Mesenteric fat pad (tissue), 1 donor: ENCODE measurements at regions not wholly inside any gene's neighbourhood (a gene's known extent, or its start where the extent isn't known, plus 50 kb on each side); places are given as distances from the start of the nearest gene placed in this dataset.

Experiments
- DNase-seq: peaks from one replicate; pipeline ENCODE4 v3.0.0-alpha.2; 2020; ENCODE audit warnings: low spot score
- donor health status: DM: yes; HTN: yes; CAD: no.

DNA sequence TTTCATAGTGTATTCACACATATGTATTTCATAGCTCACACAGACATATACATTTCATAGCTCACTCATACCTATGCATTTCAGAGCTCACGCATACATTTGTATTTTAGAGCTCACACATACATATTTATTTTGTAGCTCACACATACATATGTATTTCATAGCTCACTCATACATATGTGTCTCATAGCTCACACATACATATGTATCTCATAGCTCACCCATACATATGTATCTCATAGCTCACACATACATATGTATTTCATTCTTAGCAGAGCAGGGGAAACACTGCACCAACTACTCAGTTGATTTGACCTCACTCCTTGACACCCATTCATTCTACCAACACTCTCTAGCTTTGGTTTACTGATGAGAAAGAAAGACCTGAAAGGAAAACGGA is 713.6 kb downstream of the QKI start:
- DNase-seq: no peak

DNA sequence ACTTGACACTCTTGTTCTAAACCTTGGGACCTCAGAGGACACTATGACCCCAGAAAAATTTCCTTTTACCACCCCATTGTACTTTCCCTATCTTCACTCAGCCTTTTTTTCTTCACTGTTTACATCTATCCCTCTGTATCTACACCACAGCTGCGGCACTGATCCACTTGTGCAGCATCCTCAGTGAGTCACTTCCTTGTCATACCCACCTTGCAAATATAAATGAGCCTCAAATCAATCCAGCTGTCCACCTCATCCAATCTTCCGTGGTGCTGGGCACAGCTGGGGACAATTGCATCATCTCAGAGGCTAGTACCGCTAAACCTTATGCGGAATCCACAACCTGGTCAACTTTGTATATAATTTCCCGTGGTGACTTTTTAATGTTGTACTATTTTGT is 710.5 kb downstream of the QKI start:
- no peak for DNase-seq

DNA sequence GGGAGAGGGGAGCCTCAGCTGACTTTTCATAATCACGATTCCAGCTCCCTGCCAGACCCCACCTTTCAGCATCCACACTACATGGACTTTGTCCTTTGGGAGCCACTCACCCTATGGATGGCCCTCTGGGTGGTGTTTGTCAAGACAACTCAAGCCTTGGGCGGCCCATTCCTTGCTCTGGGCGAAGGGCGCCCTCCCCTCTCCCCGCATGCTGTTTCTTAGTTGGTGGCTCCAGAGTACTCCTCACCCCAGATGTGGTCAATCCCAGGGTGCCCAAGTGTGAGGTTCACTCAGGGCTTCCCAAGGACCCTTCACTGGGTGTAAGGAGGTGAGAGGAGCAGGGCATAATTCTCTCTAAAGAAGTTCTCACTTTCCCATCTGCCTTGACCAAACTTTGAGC is 710.0 kb downstream of the QKI start:
- no peak for DNase-seq

DNA sequence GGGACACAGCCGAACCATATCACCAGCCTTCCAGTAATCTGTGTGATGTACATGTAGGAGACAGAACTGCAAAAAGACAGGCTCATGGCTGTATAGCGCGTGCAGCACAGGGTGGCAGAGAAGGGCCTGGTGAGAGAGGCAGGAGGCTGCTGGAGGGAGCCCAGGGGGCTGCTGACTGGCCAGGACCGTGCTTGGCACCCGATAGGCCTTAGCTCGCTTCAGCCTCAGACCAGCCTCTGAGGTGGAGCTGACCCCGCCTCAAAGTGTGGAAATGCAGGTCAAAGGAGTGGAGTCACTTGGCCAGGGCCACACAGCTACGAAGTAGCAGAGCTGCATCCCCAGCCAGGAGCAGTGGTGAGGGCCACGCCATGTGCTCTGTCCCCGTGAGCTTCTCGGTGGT is 707.6 kb downstream of the QKI start:
- DNase-seq: no peak

DNA sequence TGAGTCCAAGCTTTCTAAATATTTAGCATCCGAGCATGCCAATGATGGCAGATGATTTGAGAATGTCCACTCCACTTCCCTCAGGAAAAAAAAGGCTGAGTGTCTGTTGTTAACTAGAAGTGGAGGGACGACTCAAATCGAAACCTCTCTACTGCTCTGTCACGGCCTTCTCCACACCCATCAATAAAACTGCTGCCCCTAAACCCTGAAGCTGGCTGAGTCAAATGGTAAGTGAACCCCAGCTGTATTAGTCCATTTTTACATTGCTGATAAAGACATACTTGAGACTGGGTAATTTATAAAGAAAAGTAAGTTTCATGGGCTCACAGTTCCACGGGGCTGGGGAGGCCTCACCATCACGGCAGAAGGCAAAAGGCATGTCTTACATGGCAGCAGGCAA is 707.0 kb downstream of the QKI start:
- DNase-seq: no peak

DNA sequence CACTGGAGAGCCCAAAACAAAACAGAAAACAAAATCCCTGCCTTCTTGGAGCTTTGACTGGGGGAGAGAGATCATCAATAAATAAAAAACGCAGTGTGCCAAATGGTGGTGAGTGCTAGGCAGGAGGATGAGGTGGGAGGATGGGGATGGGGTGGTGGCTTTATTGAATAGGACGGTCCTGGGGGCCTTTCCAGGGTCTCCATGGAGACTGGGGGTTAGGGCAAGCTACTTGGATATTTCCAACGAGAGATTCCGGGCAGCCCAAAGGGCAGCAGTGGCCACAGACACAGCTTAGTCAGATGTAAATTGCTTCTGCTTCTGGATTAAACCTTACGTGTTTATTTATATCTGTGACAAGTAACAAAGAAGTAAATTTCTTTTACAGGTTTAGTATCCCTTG is 700.1 kb downstream of the QKI start:
- no peak for DNase-seq

DNA sequence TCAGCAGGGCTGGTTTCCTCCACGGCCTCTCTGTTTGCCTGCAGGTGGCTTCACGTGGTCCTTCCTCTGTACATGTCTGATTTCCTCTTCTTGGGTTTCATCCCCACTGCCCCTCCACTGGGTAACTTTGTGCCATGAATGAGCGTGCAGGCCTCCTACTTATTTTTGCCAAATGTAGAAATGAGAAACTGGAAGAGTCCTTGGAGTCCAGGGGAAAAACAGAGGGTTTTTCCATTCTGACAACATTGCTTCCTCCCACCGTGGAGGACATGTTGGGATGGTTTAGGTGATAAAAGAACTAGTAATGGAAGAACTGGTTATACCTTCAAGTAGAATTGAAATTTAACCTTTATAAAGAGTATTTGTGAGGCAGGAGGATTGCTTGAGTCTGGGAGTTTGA is 699.5 kb downstream of the QKI start:
- no peak for DNase-seq

DNA sequence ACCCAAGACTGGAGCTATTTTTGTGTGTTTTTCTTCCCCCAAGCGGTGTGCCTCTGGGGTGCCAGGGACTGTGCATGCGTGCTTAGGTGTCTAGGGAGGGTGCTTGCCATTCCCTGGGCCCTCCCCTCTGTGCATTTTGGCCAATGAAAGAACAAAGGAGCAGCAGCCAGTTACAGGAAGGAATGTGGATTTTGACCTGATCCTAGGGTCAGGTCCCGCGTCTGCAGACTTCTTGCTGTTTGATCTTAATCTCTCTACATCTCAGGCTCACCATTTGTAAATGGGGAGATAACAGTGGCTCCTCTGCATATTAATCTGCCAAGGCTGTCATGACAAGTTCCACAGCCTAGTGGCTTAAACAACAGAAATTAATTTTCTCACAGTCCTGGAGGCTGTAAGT is 699.1 kb downstream of the QKI start:
- no peak for DNase-seq

DNA sequence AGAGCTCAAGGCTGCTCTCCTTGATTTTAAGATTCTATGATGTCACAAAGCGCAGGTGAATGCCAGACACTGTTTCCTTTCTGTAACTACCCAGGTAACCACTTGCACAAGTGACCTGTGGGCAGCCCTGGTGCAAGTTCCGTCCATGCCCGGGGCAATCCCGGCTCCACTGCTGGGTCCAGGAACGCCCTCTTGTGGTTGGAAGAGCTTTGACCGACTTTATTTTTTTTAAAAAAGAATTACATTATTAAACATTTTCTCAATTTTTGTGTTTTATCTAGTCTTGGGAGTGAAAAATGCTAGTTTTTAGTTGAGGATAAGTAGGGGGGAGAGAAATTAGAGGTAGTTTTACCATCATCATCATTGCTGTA is 695.2 kb downstream of the QKI start:
- no peak for DNase-seq

DNA sequence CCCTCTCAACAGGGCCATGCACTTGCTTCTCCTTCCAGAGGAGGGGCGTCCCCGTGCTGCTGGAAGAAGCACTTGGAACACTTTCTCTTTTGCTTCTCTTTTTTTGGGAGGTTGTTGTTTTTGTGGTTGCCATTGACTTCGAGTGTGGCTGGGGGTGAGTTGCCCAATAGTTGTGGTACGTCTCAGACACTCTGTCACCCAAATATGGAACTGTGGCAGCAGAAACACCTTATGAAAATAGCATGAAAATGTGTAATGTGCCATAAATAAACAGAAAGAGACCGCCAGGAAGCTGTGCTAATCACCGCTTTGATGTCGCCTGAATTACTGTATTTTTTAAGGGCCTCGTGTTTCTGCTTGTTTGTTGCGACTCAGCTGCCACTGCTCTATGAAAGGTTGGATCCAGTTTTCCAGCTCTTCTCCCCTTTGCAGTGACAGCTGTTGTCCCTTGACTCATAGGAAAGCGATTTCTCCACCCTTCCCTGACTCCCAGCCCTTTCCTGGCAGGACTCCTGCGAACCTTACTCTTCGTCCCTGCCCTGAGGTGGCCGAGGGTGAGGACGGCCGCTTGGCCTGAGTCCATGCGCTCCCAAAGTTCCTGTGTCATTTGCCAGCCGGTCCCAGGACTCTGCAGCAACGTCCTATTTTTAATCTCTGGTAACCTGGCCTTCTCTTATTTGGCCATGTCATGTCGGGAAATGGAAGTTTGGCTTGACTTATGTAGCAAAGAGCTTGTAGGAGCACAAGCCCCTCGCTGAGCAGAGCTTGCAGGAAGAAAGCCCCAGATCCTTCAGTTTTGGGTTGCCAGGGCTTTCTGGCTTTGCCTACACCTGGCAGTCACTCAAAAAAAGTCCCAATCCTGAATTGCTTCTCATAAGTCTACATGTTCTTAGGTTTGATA is 694.6 kb downstream of the QKI start:
- no peak for DNase-seq

DNA sequence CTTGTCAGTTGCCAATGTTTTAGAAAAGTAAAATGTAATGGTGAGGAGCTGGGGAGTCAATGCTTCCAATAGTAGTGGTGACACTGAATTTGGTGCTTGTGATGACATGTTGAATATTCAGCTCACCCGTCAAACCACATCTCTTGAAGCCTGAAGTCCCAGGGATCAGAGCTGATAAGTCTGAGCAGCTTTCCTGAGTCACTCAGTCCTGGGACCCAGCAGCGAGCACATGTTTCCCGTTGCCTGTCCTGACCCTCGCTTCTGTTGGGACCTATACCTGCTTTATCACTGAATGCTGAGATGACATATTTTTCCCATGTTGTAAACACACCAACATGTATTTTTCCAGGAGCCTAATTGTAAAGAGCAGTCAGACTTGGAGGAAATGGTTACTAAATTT is 693.6 kb downstream of the QKI start:
- no peak for DNase-seq

DNA sequence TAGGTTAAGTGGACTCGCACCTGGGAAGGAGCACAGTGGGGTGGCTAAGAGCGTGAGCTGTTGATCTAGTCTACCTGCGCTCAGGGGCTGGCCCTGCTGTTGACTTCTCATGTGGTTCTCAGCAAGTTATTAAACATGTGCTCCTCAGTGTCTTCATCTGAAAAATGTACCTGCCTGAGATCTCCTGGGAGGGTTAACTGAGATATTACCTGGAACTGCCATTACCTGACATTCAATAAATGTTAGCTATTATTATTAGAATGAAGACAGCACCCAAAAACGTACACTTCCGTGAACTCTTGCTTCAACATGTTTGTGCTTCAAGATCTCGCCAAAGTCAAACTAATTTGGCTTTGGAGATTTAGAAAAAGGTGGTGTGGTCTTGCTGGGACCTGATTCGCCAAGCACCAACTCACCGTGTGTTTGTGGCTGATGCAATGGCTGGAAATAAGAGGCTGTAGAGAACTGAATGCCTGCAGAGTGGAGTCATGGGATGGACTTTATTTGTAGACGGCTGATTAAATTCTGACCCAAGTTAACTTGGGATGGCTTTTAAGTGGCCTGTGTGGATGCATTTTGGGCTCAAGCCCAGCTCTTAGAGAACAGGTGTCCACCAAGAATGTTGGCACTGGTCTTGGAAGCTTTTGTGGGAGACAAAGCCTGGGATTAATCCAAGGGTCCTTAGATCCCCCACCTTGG is 692.9 kb downstream of the QKI start:
- DNase-seq: no peak

DNA sequence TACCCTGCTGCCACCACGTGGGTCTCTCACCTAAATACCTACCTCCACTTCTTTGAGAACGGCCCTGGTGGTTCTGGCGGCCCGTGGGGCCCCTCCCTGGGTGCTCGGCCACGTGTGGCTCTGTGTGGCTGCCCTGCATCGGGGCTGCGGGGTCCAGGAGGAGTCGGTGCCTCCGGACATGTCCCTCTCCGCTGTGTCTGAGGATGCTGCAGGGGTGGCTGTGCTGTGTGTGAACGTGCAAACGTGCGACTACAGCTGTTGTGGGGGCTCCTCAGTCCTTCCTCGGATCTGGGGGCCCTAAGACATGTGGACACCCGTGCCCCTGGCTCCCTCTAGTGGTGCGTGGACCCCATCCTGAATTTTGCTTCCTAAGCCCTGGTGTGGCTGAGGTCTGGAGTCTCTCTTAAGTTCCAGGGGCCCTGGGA is 691.8 kb downstream of the QKI start:
- no peak for DNase-seq

DNA sequence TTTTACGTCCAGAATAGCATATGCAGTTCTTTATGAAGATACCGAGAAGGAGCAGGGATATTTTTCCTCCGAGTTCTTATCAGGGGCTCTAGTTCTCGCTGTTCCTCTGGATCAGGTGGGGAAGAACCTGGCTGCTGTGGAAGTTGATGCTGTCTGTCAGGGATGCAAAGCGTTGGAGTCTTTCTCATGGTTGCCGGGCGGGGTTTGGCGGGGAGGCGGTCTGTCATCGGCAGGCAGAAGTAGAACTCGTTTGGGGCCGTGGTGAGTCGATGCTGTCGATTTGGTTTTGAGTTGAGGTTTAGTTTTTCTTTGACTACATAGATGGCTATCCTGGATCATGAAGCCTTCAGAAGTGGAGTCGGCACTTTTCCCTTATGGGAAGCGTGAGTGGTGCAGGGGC is 691.2 kb downstream of the QKI start:
- DNase-seq: no peak

DNA sequence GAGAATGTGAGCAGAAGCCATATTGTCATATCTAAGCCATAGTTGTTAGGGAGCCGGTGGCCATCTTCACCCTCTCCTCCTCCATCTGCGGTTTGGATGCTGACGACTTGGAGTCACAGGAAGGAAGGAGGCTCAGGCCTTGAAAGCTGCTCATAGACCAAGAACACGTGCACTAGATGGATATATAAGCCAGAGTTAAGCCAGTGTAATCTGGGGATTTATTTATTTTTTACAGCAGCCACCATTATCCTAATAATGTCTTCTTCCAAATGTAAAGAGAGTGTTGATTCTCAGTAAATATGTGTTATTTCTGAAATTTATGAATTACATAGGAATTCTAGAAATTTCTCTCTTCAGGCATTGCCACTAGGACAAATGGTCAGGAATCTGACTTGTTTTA is 689.9 kb downstream of the QKI start:
- no peak for DNase-seq

DNA sequence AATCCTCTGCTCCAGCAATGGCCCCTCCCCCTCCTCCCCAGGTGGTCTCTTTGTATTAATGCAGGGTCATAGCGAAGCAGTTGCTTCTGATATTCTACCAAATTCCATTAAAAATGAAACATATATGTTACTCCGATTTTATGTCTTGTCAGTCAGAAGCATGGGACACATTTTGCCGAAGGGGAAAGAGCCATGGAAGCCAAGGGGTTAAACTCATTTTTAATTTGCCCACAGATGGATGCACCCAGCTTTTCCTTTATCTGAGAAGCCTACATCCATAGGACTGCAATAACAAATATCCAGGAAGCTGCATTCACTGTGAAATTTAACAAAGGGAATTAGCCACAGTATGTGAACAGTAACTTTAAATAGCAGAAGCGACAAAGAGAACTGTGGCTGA is 688.2 kb downstream of the QKI start:
- no peak for DNase-seq

DNA sequence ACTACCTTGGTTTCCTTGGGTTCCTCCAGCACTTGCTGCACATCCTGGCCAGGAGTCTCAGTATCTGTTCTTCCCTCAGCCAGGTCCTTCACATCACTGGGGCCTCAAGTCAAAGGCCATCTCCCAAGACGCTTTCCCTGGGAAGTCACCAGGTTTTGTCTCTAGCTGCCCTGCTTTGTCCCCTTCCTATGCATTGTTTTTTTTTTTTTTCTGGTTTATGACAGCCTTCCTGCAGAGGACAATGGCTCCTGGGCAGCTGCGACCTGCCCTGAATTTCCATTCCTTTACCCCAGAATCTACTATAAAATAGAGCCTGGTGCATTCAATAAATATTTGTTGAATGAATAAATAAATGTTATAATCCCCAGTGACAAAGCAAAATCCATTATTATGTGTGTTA is 687.3 kb downstream of the QKI start:
- DNase-seq: no peak

DNA sequence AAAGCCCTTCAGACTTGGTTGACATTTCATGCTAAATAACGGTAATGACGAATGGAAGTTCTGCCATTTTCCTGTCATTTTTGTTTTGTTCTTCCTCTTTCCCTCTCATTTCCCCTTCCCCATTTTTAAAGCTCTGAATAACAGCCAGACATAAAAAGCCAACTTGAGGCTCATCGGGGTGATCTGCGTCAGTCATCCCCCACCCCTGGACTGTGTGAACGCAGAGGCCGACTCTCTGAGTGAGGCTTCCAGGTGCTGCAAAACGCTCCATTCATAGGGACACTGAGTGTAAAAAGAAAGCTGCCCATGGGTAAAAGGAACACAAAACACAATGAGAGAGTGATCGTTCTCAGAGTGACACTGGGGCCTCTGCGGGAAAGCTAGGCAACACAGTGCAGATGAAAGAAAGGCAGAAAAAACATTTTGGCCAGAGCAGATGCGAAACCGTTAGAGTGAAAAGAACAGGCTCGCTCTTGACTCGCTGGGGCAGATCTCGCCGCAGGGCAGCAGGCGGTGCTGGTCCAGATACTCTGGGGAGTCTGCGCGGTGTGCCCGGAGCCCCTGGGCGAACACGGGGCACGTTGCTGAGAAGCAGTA is 684.8 kb downstream of the QKI start:
- no peak for DNase-seq

DNA sequence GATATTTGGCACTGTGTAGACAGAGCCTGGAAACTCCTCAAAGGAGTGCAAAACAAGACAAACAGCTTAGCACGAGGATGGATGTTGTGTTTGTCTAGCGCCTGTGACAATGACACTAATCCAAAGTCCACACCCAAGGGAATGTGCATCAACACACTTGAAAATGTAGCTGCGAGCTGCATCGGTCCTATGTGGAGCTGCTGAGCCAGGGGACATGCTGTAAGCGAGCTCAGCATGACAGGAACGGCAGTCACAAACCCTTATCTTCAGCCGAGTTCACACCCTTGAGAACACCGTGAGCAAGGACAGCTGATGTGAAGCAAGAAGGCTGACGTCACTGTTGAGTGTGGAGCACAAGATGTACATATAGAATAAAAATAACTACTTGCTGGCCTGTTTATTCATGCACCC is 684.3 kb downstream of the QKI start:
- DNase-seq: no peak

DNA sequence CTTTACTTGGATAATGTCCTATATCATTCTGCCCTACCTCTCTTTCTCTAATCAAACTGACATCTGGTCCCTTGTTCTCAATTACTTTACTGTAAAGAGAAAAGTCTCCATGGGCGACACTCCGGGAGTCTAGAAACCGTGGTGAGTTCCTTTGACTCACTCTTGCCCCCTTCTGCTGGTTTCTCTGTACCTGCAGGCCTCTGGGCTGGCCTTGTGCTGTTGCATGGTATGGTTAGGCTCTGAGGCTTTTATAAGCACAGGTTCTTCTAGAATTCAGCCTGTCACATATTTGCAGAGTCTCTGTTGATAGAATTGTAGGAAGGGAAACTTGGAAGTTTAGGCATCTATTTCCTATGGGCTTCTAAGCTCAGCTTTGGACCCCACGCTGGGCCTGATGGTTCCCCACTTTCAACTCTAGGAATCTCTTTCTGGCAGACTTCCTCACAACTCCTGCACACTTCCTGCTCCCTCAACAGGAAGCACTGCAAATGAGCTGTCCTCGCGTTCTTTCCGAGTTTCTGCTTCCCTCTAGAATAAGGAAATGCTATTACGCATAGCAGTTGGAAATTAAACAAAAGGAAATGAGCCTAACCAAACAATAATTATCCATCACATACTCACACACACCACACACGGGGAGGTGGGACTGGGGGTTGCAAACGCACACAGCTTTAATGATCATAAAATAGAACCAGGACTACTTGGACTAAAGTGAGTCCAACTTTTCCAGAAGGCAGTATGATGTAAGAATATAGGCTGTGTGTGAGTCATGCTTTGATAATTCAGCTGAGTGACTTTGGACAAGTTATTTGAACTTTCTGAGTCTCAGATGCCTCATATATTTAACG is 683.3 kb downstream of the QKI start:
- DNase-seq: no peak

DNA sequence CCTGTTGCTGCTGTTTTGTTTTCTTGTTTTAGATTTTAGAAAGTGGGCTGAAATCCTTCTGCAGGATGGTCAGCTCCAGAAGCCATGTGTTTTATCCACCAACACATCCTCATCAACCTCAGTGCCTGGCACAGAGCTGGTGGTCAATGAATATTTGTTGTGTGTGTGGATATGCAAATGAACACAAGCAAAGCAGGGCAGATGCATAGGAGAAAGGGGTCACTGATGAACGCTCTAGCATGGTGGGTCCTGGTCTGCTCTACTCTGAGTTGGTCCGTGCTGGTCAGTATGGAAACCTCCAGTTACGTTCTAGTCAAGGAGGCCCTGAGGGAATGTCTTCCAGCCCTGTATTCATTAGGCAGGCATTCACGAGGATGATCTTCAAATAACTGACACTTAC is 682.5 kb downstream of the QKI start:
- no peak for DNase-seq

DNA sequence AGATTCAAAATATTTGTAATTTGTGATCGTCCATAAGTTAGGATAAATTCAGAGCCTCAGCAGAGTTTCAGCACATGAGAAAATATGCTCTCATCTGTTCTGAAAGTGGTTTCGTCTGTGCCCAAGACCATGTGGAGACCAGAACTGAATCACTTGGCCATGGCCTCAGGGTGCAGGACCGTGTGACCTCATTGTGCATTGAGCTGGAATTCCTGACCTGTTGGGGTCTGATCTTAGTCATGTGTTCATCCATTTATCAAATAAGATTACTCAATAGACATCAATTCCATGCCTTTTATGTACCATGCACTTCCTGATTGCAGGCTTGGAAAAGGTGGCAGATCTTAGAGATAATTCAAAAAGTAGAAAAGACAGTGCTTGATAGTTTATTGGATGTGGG is 680.5 kb downstream of the QKI start:
- no peak for DNase-seq
